GM19468 (cell line): ENCODE measurements at regions not wholly inside any gene's neighbourhood (a gene's known extent, or its start where the extent isn't known, plus 50 kb on each side); places are given as distances from the start of the nearest gene placed in this dataset.
"Not testable (repeated sequence)": the region's sequence is repeated elsewhere in the genome, so short reads cannot be mapped to it uniquely, and the experiment has no call there.

Experiments used
- ATAC-seq: cut with Tn5 transposase; IDR thresholded peaks from one replicate; pipeline ENCODE4 v1.9.1; 2021; ENCODE audit warnings: mild to moderate bottlenecking, moderate library complexity, moderate number of reproducible peaks; ENCODE audit not compliant: unreplicated experiment; ENCODE audit errors: extremely low read depth

DNA sequence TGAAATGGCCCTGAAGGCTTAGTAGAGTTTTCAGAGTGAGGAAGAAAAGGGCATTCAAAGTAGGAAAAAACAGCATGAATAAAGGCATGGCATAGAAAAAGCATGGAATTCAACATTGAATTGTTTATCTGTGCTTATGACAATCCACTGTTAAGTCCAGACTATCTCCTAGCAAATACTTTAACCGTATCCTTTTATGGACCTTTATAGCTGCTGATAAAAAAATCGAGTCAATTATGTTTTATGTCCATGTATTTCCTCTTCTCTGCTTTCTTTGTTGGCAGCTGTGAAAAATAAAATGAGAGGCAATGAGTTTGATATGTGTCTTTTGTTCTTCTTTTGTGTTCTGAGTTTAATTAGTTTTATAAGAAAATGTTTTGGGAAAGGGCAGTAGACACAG lies 70.4 kb downstream of the TDRD15 start:
- ATAC-seq = no peak

DNA sequence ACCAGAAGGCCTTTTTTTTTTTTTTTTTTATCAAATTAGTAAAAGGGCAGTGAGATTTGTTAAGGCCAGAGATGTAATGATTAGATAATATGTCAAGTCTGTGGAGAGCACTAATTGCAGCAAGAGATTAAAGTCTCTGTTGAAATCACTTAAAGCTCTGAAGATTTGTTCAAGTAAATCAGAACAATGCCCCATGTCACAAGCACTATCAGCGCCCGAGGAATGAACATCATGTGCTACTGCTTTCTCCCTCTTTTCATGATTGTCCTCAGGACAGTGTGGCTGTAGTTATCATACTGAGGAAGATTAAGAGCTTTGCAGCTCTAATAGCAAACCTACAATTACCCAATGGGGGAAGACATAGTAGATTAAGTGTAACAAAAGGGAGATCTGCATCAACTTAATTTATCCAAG lies 71.1 kb downstream of the TDRD15 start:
- no peak for ATAC-seq

DNA sequence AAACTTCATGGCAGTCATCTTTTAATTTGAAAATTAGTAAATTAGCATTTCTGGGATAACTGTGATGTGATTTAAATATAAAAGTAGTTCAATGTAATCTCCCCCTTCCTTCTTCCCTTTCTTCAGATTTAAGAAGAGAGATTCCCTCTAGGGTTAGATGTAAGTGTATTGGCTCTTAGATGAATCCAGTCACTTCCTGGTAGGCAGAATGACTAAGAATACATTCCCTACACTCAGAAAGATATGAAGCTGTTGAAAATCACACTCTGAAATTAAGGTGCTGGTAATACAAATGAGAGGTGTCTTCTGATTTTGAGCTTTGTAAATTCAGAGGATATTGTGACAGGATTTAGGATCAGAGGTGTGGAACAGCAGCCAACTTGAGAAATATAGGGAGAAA lies 71.6 kb downstream of the TDRD15 start:
- ATAC-seq = no peak

DNA sequence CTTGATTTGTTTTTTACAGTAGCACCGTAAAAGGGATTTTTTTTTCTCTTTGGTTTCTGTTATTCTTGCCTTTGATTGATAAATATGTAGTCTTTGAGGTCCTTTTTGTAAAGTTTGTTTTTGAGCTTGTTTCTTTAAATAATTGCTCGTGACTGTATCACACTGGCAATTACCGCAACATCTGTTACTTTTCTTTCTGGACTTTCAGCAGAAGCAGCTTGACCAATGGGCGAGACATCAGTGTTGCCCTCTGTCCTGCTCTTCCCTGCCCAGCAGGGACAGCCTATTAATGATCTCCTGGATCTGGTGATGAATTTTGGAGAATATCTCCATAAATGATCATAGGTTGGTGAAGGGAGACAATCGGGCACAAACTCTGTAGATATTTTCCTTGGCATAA lies 74.9 kb downstream of the TDRD15 start:
- no peak for ATAC-seq

DNA sequence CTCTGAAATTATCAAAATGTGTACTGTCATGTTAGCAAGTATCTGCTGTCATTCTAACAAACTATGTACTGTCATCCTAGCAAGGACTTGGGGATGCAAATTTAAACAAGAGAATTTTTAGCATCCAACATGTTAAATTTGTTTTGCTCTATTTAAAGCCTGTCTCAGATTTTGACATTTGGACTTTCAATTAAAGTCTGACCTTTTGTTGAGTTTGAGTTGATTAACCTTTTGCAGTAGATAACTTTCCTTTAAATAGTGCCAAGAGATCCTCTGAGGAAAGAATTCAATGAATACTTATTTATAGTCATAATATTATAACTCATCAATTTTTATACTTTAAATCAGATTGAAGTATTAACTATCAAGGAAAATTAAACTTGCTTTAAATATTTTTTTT lies 80.2 kb downstream of the TDRD15 start:
- no peak for ATAC-seq

DNA sequence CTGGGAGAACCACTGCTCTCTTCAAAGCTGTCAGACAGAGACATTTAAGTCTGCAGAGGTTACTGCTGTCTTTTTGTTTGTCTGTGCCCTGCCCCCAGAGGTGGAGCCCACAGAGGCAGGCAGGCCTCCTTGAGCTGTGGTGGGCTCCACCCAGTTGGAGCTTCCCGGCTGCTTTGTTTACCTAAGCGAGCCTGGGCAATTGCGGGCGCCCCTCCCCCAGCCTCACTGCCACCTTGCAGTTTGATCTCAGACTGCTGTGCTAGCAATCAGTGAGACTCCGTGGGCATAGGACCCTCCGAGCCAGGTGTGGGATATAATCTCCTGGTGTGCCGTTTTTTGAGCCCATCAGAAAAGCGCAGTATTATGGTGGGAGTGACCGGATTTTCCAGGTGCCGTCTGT lies 90.3 kb downstream of the TDRD15 start:
- ATAC-seq = not testable (repeated sequence)

DNA sequence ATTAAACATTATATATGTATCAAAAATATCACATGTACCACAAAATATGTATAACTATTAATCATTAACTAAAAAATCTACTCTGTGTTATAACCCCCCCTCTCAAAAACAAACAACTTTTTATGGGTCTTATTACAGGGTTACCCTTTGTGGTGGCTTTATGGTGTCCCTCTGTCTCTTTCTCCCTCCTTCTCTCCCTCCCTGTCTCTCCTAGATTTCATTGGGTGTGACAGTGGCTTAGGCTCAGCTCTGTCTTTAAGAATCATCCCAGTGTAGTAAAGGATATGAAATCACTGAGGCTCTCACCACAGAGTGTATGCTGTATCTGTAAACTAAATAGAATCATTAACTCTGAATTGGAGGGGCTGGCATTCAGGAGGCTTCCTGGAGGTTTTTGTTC lies 93.7 kb downstream of the TDRD15 start:
- ATAC-seq = no peak

DNA sequence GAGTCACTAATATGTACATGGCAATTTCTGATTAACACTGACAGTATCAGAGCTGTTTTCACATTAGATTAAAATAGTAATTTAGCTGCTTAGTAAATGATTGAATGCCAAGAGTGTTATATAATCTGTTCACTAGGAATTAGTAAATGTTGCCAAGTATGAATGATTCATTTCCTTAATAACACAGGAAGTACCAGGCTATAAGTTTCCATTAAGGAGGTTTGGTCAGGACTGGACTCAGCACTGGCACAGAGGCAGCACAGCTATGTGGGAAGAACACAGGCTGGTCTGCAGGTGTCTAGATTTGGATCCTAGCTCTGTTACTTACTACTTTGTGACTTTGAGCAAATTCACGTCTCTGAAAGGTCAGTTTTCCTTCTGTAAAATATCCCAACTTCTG lies 97.2 kb downstream of the TDRD15 start:
- no peak for ATAC-seq

DNA sequence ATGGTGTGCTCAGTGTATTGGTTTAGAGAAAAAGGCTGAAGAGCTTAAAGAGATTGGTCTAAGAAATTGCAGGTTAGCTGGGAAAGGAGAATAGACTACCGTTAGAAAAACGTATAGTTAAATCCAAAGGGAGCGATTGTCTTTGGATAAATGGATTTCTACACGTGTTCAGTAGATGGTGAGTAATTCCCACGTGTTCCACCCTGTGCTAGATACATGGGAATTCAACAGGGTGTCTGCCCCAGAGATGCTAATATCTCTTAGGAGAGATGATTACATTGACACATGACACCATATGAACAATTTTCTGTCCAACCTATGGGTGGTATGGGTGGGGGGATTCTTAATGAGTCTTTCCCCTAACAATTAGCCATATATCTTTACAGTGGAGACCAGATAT lies 99.8 kb downstream of the TDRD15 start:
- ATAC-seq = no peak

DNA sequence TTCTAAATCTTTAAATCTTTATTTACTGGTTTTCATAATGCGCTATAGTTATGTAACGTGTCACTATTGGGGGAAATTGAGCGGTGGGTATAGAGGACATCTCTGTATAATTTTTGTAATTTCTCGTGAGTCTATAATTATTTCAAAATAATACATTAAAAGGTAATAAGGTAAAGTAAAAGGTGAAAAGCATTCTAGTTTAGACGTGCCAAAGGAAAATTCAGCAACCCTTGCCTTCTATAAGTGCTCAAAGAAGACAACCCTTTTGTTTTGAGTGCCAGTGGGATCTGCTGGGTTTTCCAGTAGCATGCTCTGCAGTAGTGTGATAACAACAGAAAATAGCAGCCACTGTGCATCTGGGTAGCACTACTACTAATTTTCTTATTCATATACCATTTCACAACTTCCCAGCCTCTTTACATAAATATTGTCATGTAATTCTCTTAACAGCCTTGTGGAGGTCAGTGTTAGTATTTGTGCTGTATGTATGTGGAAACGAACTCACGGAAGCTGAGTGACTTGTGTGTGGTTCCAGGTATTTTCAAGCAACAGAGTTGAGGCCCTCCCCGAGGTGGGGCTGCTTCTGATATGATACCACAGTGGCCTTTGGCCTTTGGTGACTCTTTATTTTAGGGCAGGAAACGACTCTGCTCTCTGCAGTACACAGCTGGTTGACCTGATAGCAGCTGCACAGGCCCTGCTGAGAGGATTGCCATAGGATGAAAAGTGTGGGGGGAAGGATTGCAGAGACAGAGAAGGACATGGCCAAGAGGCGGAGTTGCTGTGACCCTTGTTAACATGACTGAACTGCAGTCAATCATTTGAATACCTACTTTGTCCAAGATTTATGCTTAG lies 104.5 kb downstream of the TDRD15 start:
- no peak for ATAC-seq

DNA sequence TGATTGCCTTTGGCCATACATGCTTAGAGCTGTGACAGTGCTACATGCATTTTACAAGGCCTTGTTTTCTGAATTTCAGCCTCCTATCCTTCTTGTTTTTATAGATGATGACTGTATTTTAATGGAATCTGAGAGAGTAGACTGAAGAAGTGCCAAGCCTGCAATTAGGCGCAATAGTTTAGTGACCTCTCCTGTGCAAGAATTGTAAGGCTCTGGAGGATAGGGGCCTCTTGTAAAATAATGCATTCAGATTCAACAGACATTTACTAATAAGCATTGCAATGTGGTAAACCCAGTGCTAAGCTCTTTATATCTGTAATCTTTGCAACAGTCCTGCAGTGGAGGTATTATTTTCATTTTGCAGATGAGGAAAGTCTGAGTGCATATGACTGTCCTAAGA lies 105.5 kb downstream of the TDRD15 start:
- ATAC-seq = no peak

DNA sequence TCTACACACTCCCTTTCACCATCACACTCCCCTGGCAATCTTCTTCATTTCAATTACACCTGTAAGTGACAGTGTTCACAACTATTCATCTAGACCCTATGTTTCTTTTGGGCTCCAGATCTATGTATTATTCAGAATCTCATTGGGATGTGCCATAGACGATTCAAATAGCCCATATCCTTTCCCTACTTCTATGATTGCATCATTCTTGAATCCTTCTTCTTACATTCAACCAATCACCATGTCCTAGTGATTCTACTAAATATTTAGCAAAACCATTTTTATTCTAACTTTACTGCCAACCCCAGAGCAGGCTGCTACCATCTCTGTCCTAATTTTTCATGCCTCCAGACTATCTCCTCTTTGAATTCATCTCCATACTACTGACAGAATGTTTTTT lies 106.4 kb downstream of the TDRD15 start:
- ATAC-seq = no peak

DNA sequence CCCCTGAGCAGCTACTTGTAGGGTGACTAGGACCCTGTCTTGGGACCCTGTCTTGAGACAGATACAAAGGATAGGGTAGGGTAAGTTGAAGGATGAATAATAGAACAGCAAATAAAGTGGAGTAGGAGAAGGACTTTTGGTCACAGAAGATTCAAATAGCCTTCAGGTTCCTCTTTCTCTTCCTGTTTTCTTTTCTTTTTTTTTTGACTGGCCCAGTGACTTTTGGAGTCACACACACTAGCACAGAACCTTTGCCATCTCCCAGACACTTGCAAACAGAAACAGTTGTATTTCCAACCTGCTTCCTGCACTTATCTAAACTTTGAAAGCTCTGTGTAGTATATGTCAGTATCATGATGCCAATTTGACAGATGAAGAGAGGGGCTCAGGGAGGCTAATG lies 108.2 kb downstream of the TDRD15 start:
- ATAC-seq = no peak

DNA sequence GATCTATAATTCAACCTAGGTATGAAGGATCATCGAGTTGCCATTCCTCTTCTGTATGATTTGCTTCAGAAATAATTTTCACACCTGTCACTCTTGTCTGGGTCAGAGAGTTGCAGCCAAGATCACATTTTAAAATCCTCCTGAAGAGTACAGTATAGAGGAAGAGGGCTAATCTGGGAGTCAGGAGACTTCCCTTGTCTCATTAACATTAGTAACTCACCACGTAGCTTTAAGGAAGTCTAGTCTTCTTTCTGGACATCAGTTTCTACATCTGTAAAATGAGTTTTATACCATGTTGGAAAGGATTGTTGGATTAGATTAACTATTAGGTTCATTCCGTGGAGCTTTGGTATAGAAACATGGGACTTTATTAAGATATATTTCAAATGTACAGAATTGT lies 109.4 kb downstream of the TDRD15 start:
- ATAC-seq = no peak

DNA sequence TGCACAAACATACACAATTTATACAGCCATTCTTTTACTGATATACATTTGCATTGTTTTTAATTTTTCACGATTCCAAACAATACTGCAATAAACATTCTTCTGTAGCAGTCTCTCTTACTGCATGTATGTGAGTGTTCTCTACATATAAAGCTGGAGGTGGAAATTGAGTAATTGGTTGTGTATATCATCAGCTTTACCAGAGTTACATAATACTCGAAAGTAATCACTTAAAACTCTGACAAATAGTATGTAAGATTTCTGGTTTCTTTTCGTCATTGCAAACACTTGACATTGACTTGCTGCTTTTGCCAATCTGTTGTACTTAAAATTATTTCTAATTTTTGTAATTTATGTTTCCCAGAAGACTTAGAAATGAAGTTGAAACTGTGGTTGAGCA lies 110.2 kb downstream of the TDRD15 start:
- ATAC-seq = no peak

DNA sequence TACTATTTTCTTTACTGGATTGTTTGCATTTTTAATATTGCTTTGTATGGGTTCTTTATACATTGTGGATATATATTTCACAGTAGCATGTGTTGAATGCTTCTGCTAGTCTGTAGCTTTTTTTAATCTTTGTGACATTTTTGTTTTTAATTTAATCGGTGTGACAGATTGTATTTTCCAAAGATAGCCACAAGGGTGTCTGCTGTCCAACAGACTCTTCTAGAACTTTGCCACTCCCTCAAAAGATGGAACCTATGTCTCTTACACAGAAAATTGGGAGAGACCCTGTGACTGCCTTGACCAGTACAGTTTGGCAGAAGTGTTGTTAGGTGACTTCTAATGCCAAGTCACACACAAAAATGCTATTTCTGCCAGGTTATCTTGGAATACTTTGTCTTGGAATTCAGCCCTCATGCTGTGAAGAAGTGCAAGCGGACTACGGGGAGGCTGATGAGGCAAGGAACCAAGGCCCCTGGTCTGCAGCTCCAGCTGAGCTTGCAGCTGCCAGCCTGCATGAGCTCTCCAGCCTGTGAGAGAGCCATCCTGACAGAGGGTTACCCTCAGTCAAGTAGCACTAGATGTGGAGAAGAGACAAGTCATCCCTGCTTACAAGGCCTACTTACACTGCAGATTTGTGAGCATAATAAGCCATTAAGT lies 110.8 kb downstream of the TDRD15 start:
- no peak for ATAC-seq

DNA sequence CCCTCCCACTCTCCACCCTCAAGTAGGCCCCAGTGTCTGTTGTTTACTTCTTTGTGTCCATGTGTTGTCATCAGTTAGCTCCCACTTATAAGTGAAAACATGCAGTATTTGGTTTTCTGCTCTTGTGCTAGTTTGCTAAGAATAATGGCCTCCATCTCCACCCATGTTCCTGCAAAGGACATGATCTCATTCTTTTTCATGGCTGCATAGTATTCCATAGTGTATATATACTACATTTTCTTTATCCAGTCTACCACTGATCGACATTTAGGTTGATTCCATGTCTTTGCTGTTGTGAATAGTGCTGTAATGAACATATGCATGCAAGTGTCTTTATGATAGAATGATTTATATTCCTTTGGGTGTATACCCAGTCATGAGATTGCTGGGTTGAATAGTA lies 116.0 kb downstream of the TDRD15 start:
- not testable (repeated sequence) for ATAC-seq

DNA sequence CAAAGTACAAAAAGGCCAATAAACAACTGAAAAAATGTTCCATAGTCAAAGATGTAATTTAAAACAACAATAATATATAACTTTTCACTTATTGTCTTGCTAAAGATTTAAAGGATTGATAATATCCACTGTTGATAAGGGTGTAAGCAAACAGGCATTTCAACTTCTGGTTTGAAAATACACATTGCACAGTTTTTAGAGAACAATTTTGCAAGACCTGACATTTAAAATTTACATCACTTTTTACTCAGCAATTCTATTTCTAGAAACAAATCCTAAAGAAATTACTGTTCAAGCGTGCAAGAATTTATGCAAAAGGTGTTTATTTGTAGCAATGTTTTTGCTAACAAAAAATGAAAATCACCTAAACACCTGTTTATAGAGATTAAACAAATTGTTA lies 120.4 kb downstream of the TDRD15 start:
- no peak for ATAC-seq

DNA sequence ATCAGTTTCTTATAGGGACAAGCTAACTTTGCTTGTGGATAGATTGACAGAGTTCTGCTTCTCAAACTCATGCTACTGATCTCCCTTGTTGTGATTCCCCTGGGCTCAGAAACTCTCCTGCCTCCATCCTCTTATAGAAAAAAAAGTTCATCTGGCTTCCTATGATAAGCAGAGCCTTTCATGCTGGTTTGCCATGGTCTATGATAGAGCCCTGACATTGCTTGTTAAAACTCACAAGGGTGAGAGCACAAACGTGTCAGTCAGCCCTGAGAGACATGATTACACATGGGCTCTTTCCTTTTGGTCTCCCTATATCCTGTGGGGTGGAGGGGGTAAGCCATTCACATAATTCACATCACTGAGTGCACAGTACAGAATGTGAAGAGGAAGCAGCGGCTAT lies 121.8 kb downstream of the TDRD15 start:
- ATAC-seq = no peak

DNA sequence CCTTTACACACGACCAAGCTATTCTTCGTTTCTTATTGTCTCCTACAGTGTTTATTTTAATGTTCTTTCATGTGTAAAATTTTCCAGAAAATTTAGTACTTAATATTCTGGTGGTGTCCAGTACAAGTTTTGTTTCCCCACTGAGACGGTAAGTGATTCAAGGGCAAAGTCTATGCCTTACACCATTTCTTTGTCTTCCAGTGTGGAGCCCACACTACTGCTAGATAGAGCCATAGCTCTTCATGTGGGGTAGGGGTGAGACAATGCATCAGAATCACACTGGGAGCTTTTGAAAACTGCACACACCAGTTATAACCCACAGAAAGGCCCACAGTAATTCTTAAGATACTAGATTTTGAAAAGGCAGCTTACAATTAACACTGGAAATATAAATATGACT lies 125.6 kb downstream of the TDRD15 start:
- no peak for ATAC-seq

DNA sequence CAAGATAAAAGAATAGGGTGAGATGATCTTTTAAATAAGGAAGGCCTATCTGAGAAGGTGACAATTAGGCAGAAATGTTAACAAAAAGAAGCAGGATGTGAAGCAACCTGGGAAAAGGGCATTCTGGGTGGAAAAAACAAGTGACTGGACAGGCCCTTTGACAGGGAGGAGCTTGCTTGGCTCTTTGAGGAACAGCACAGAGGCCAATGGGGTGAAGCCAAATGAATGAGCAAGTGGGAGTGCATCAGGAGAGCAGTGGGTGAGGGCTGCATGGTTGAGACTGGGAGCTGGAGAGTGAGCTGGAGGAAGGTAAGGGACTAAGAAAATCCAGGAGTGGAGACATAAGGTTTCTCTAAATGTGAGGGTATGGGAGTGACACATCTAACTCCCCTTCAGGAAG lies 126.9 kb downstream of the TDRD15 start:
- no peak for ATAC-seq
